HFF-Myc (cell line): ENCODE measurements at regions not wholly inside any gene's neighbourhood (a gene's known extent, or its start where the extent isn't known, plus 50 kb on each side); places are given as distances from the start of the nearest gene placed in this dataset.
"Not testable (repeated sequence)": the region's sequence is repeated elsewhere in the genome, so short reads cannot be mapped to it uniquely, and the experiment has no call there.

Experiments used
- DNase-seq: peaks from one replicate; pipeline ENCODE4 v3.0.0-alpha.2; 2011; ENCODE audit warnings: low read depth; ENCODE audit errors: extremely low read depth
- H3K4me3 ChIP-seq: replicated peaks from 2 replicates; pipeline ENCODE4 v1.5.1; 2011; ENCODE audit warnings: low read depth, mild to moderate bottlenecking, control low read depth, low read length
- TF ChIP-seq, protein P1 (sequence below): IDR thresholded peaks from 2 replicates; pipeline ENCODE4 v1.5.1; 2012; ENCODE audit warnings: mild to moderate bottlenecking, low read depth, low read length, control low read depth; ENCODE audit errors: missing control alignments

DNA sequence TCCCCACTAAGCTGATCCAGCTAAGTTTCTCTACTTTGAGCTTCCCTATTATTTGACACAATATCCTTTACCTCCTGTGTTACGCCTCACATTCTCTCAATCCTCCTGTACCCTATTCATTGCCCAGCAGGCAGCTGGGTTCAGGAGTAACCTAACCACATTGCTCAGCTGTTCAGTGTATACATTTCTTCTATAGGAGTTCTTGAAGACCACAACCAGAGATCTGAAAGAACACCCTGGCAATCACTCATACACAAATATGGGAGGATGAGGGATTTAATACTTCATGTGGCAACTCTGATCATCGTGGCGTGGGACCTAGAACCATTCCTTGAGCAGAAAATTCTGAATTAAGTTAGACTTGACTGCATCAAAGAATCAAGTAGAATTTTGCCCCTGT, 346.8 kb upstream of the ARPP21 start:
- DNase-seq: no peak
- TF ChIP-seq, protein P1, sequence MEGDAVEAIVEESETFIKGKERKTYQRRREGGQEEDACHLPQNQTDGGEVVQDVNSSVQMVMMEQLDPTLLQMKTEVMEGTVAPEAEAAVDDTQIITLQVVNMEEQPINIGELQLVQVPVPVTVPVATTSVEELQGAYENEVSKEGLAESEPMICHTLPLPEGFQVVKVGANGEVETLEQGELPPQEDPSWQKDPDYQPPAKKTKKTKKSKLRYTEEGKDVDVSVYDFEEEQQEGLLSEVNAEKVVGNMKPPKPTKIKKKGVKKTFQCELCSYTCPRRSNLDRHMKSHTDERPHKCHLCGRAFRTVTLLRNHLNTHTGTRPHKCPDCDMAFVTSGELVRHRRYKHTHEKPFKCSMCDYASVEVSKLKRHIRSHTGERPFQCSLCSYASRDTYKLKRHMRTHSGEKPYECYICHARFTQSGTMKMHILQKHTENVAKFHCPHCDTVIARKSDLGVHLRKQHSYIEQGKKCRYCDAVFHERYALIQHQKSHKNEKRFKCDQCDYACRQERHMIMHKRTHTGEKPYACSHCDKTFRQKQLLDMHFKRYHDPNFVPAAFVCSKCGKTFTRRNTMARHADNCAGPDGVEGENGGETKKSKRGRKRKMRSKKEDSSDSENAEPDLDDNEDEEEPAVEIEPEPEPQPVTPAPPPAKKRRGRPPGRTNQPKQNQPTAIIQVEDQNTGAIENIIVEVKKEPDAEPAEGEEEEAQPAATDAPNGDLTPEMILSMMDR: no peak

DNA sequence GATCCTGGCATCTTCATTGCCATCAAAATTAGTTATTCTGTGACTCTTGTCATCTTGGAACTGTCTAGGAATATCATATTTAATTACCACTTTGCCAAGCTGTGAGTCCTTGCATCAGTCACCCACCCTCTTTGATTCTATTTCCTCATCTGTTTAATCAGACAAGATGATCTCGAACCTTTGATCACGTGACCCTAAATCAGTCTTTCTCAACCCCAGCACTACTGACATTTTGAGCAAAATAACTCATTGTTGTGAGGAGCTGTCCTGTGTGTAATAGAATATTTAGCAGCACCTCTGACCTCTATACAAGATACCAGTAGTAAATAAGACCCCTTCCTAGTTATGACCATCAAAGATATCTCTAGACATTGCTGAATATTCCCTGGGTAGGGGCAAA, 343.4 kb upstream of the ARPP21 start:
- no peak overlapping the region for H3K4me3 ChIP-seq
- TF ChIP-seq, protein P1: no peak
- DNase-seq: no peak

More for the DNA sequence above, 346.8 kb upstream of the ARPP21 start:
- H3K4me3 ChIP-seq: no peak overlapping the region

DNA sequence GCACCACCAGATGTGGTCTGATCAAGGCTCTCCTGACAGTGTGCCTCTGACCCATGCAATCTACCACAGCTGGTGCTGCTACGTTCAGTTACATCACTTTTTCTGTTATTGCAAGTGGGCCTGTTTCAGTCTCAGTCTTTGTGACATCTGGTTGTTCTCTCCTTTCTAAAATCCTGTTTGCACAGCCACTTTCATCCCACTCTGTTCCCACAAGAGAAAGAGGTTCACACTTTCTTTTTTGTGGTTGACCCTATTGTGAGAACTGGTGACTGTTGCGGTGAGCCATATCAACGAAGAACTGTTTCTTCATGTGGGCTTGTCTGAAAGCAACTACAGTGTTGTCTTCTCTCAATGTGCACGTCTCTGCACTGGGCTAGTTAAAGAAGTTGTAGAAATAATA, 342.8 kb upstream of the ARPP21 start:
- DNase-seq: no peak
- H3K4me3 ChIP-seq: no peak overlapping the region
- TF ChIP-seq, protein P1: no peak

DNA sequence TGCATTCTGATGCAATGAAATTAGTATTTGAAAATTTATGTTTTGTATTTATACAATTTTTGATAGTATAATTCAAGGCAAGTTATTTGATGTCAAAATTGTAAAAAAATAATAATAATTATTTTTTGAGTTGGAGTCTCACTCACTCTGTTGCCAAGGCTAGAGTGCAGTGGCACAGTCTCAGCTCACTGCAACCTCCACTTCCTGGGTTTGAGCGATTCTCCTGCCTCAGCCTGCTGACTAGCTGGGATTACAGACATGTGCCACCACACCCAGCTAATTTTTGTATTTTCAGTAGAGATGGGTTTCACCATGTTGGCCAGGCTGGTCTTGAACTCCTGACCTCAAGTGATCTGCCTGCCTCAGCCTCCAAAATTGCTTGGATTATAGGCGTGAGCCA, 342.4 kb upstream of the ARPP21 start:
- H3K4me3 ChIP-seq, DNase-seq: not testable (repeated sequence)

DNA sequence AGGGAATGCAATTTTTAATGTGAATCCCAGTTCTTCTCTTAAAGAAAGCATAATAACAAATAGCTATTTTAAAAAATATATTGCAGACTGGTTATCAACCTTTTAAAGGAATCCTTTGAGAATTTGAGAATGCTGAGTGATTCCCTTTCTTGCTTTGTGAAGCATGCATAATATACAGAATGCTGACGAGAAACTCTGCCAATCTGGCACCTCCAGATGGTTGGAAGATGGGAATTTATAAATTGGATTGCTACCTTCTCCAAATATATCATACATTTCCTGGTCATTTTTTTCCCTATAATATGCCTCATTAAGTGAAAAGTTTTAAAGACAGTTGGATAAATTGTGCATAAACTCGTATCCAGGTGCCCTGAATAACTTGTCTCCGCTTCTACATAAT, 333.9 kb upstream of the ARPP21 start:
- DNase-seq: no peak
- TF ChIP-seq, protein P1: no peak
- H3K4me3 ChIP-seq: no peak overlapping the region

DNA sequence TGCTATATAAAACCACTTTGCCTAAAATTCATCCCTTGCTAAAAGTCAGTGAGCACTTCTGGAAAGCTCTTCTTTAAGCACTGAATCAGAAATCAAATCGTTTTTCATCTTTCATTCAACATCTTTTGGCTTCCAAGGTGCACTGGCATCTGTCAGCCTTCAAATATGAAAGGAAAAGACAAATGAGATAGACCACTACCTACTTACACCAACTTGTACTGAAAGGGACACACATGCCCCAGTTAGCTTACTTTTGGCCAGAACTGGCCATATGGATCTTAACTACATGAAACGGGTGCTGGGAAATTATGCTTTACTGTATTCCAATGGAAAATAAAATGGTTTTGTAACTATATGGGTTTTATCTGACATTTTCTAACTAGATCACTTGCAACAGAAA, 332.0 kb upstream of the ARPP21 start:
- no peak for DNase-seq
- TF ChIP-seq, protein P1: no peak

DNA sequence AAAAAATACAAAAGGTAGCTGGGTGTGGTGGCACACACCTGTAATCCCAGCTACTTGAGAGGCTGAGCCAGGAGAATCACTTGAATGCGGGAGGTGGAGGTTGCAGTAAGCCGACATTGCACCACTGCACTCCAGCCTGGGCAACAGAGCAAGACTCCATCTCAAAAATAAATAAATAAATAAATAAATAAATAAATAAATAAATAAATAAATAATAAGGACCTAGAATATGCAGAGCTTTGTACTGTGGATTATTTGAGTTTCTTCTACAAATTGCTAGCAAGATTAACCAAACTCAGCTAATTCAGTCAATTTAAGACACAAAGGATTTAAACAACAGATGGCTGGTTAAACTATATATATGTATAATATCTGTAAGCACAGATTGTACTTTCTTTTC, 322.5 kb upstream of the ARPP21 start:
- not testable (repeated sequence) for H3K4me3 ChIP-seq, DNase-seq

More for the DNA sequence above, 332.0 kb upstream of the ARPP21 start:
- H3K4me3 ChIP-seq: no peak overlapping the region

DNA sequence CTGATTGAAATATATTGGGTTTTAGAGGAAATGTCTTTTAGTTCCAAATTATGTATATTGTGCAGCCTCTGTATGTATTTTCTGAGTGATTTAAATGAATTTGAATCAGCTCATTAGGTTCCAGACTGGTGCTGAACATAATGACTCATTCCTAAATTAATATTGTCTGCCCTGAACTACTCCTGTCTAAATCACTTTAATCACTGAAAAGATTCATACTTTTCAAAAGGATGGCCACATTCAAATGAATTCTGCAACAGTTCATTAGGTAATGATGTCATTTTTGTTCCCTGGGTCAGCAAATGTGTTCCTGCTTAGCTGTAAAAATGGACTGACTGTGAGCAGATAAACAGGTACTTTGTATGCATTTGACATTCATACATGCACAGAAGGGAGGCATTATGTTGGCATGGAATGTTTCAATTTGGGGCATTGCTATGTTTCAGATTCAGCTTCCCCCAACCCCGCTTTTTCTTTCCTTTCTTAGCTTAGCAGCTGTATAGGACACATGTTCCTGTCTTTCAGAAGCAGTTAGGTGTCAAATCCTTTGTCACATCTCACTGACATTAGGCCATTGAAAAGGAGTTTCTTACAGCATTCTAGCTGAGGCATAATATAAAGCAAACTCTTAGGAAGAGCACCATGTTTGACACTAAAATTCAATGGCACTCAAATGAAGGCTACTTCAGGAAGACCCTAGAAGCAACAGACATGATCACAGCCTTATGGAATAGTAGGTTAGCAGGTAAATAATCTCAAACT, 318.5 kb upstream of the ARPP21 start:
- no peak overlapping the region for H3K4me3 ChIP-seq
- TF ChIP-seq, protein P1: no peak
- no peak for DNase-seq
